ENCODE measurements at regions not wholly inside any gene's neighbourhood (a gene's known extent, or its start where the extent isn't known, plus 50 kb on each side); places are given as distances from the start of the nearest gene placed in this dataset.

GRCh38 chr5:96120120-96120519, 158.5 kb upstream of the ELL2 start:
- no peak overlapping the region for H2AFZ ChIP-seq (ENCODE audit: low read depth, low read length)
- dilution Hi-C loops (cut with MboI; ENCODE audit: extremely low pct_ligation_motif_present, low sequenced_read_pairs) = no loop called here
- H3K4me2 ChIP-seq (ENCODE audit: insufficient read depth, low read length) = no peak overlapping the region

More at GRCh38 chr5:96120120-96120519, 158.5 kb upstream of the ELL2 start:
- intact Hi-C loops (cut with micrococcal nuclease) = no loop called here
- Histone ChIP-seq H3K4me3 (replicated peaks in 1 of 3; ENCODE audit: insufficient read depth in 1 of 3, low read depth in 1 of 3, low read length in 3 of 3) (no peak overlapping the region), H3K9ac (replicated peaks; ENCODE audit: extremely low read depth, insufficient read depth, low read length) (no peak overlapping the region), H3K36me3 (ENCODE audit: control insufficient read depth in 2 of 2, extremely low read depth in 1 of 2, insufficient read depth in 2 of 2, low read length in 2 of 2) (no peaks in the 10 kb centered on the region), H3K79me2 (ENCODE audit: control insufficient read depth, insufficient read depth, low read length) (no peaks in the 10 kb centered on the region), H3K27me3 (ENCODE audit: control insufficient read depth in 2 of 2, insufficient read depth in 2 of 2, low read length in 2 of 2) (no peaks in the 10 kb centered on the region), H4K20me1 (replicated peaks; ENCODE audit: control insufficient read depth, extremely low read depth, insufficient read depth, low read length) (no peaks in the 10 kb centered on the region), H3K9me3 (replicated peaks; ENCODE audit: control insufficient read depth, insufficient read depth, low read length) (no peaks in the 10 kb centered on the region), H3K27ac (ENCODE audit: insufficient read depth, low read depth, low read length) (no peak overlapping the region), H3K4me1 (ENCODE audit: control insufficient read depth, extremely low read depth, insufficient read depth, low read length) (peaks cover 11% of the 10 kb centered on the region), H3K9me1 (replicated peaks; ENCODE audit: control insufficient read depth, extremely low read depth, insufficient read depth, low read length) (no peaks in the 10 kb centered on the region)
- CTCF ChIA-PET = interaction anchor here (1.0 to 1.5 kb wide), 4 partner anchors 22 to 215 kb away, joined by 3 read pairs; no protein-coding TSS in a partner anchor
- FAIRE-seq (no peak), DNase-seq (ENCODE audit: low read depth, low spot score) (no peak)
- no TSS peak for BruUV-seq (replicated peaks)
- POLR2A ChIA-PET = no interaction called here
- TF ChIP-seq POLR2A (IDR thresholded peaks at IDR 0.05; ENCODE audit: low read depth, low read length) (no peak), JUN (IDR thresholded peaks at IDR 0.05; ENCODE audit: borderline replicate concordance, insufficient read depth, insufficient read length, low read depth) (no peak), POLR2AphosphoS5 (IDR thresholded peaks at IDR 0.05; ENCODE audit: insufficient read depth, low read depth, low read length) (no peak), MYC (IDR thresholded peaks at IDR 0.05; ENCODE audit: low read depth, low read length) (no peak), FOS (IDR thresholded peaks at IDR 0.05; ENCODE audit: borderline replicate concordance, insufficient read depth, low read length) (no peak), MAX (IDR thresholded peaks at IDR 0.05; ENCODE audit: insufficient read depth, insufficient read length) (no peak), GATA2 (IDR thresholded peaks at IDR 0.05; ENCODE audit: insufficient read depth, insufficient read length, low read depth, low read length) (no peak), CTCF (IDR thresholded peaks at IDR 0.05; ENCODE audit: extremely low read depth in 1 of 2, insufficient read depth in 1 of 2, low read depth in 1 of 2, low read length in 2 of 2) (no peak)
